SK-N-SH (cell line): ENCODE measurements at regions not wholly inside any gene's neighbourhood (a gene's known extent, or its start where the extent isn't known, plus 50 kb on each side); places are given as distances from the start of the nearest gene placed in this dataset.

ENCODE experiments used
- EP300 ChIP-seq, 2 experiments: IDR thresholded peaks; 2 replicates each; pipeline versions ENCODE4 v1.4.0 to v1.6.1; 2012; ENCODE audit warnings: borderline replicate concordance in 1 of 2, low read depth in 1 of 2, low read length in 1 of 2
- EZH2phosphoT487 ChIP-seq: fragments of 200-600 bp; sonication (generic); IDR thresholded peaks from 2 replicates; pipeline ENCODE4 v1.6.1; 2017; ENCODE audit warnings: low read depth, mixed run types, mild to moderate bottlenecking, antibody characterized with exemption, moderate library complexity, borderline replicate concordance
- FOSL2 ChIP-seq: IDR thresholded peaks from 2 replicates; pipeline ENCODE4 v1.4.0; 2012; ENCODE audit warnings: low read depth, mild to moderate bottlenecking, moderate library complexity, borderline replicate concordance
- FOXJ3 ChIP-seq: sonication (generic); formaldehyde crosslinking; IDR thresholded peaks from 2 replicates; pipeline ENCODE4 v1.5.1; 2020; ENCODE audit warnings: mild to moderate bottlenecking, missing genetic modification reagents
- FOXM1 ChIP-seq: IDR thresholded peaks from 2 replicates; pipeline ENCODE4 v1.4.0; 2012; ENCODE audit warnings: low read depth, mild to moderate bottlenecking
- MXI1 ChIP-seq: IDR thresholded peaks from 2 replicates; pipeline ENCODE4 v1.6.1; 2012; ENCODE audit warnings: mild to moderate bottlenecking, low read depth, low read length, improper control_type of control experiment
- POLR2AphosphoS5 ChIP-seq: IDR thresholded peaks from 2 replicates; pipeline ENCODE4 v1.6.1; 2012; ENCODE audit warnings: low read depth, low read length
- RCOR1 ChIP-seq: fragments of 150-350 bp; IDR thresholded peaks from 2 replicates; pipeline ENCODE4 v1.6.1; 2017; ENCODE audit warnings: antibody characterized with exemption, low read length
- RFX5 ChIP-seq: IDR thresholded peaks from 2 replicates; pipeline ENCODE4 v1.6.1; 2012; ENCODE audit warnings: mild to moderate bottlenecking, improper control_type of control experiment, low read length
- SIN3A ChIP-seq: IDR thresholded peaks from 2 replicates; pipeline ENCODE4 v1.6.1; 2012; ENCODE audit warnings: low read depth, mild to moderate bottlenecking, low read length, moderate library complexity, borderline replicate concordance
- TEAD4 ChIP-seq: IDR thresholded peaks from 2 replicates; pipeline ENCODE4 v1.4.0; 2012; ENCODE audit warnings: mild to moderate bottlenecking, borderline replicate concordance; ENCODE audit not compliant: insufficient read depth
- TF ChIP-seq, protein P1 (sequence below): fragments of 200-600 bp; sonication (generic); IDR thresholded peaks from 2 replicates; pipeline ENCODE4 v1.6.1; 2017; ENCODE audit warnings: antibody characterized with exemption, mild to moderate bottlenecking, moderate library complexity

DNA sequence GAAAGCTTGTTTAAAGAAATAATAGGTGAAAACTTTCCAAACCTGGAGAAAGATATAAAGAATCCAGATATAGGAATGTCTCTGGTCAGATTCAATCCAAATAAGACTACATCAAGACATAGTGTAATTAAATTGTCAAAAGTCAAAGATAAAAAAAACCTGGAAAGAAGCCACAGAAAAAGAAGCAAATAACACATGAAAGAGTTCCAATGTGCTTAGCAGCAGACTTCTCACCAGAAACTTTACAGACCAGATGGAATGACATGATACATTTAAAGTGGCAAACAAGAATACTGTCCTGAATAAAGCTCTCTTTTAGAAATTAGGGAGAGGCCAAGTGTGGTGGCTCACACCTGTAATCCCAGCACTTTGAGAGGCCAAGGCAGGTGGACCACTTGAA lies 1039.9 kb downstream of the KCNT2 start:
- TF ChIP-seq, protein P1, sequence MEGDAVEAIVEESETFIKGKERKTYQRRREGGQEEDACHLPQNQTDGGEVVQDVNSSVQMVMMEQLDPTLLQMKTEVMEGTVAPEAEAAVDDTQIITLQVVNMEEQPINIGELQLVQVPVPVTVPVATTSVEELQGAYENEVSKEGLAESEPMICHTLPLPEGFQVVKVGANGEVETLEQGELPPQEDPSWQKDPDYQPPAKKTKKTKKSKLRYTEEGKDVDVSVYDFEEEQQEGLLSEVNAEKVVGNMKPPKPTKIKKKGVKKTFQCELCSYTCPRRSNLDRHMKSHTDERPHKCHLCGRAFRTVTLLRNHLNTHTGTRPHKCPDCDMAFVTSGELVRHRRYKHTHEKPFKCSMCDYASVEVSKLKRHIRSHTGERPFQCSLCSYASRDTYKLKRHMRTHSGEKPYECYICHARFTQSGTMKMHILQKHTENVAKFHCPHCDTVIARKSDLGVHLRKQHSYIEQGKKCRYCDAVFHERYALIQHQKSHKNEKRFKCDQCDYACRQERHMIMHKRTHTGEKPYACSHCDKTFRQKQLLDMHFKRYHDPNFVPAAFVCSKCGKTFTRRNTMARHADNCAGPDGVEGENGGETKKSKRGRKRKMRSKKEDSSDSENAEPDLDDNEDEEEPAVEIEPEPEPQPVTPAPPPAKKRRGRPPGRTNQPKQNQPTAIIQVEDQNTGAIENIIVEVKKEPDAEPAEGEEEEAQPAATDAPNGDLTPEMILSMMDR: no peak
- TF ChIP-seq EZH2phosphoT487 (no peak), FOXJ3 (no peak), EP300 (IDR thresholded peaks at IDR 0.05; ENCODE audit: borderline replicate concordance in 1 of 2, low read depth in 1 of 2, low read length in 1 of 2) (no peak), FOSL2 (no peak), POLR2AphosphoS5 (no peak), SIN3A (no peak), FOXM1 (no peak), RFX5 (no peak), RCOR1 (no peak), MXI1 (no peak), TEAD4 (no peak)
